ENCODE measurements at regions not wholly inside any gene's neighbourhood (a gene's known extent, or its start where the extent isn't known, plus 50 kb on each side); places are given as distances from the start of the nearest gene placed in this dataset.

DNA sequence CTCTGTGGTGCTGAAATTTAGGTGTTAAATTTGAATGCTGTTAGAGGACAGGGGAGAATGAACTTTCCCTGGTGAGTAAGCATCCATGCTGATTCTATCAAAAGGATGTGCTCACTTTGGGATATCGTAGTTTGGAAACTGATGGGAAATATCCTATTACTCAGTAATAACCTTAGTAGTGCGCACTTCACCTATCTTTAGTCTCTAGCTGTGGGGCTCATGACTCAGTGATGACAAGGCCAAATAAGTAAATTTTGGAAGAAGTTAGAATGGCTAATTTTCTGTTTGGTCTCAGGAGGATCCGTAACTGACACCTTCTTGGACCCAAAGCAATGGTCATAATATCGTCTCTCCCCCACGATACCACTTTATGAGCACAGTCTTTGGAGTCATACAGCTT is 448.4 kb downstream of the PSAT1 start:
- TF ChIP-seq EZH2 (IDR thresholded peaks at IDR 0.05; ENCODE audit: borderline replicate concordance, low read depth, low read length, poor library complexity, severe bottlenecking) = no peak
- TF ChIP-seq, protein P1, sequence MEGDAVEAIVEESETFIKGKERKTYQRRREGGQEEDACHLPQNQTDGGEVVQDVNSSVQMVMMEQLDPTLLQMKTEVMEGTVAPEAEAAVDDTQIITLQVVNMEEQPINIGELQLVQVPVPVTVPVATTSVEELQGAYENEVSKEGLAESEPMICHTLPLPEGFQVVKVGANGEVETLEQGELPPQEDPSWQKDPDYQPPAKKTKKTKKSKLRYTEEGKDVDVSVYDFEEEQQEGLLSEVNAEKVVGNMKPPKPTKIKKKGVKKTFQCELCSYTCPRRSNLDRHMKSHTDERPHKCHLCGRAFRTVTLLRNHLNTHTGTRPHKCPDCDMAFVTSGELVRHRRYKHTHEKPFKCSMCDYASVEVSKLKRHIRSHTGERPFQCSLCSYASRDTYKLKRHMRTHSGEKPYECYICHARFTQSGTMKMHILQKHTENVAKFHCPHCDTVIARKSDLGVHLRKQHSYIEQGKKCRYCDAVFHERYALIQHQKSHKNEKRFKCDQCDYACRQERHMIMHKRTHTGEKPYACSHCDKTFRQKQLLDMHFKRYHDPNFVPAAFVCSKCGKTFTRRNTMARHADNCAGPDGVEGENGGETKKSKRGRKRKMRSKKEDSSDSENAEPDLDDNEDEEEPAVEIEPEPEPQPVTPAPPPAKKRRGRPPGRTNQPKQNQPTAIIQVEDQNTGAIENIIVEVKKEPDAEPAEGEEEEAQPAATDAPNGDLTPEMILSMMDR (conservative IDR thresholded peaks at IDR 0.05; ENCODE audit: low read depth, low read length) = no peak

Data from A673 (cell line).